H9 (cell line): ENCODE measurements at regions not wholly inside any gene's neighbourhood (a gene's known extent, or its start where the extent isn't known, plus 50 kb on each side); places are given as distances from the start of the nearest gene placed in this dataset.

Experiments
- DNase-seq: peaks from one replicate; pipeline ENCODE4 v3.0.0-alpha.2; 2017
- H2AFZ ChIP-seq: one replicate; pipeline ENCODE4 v1.6.1; 2013; ENCODE audit warnings: mild to moderate bottlenecking, low read length, control low read depth, moderate library complexity
- H2AK5ac ChIP-seq: 2 replicates; pipeline ENCODE4 v1.6.1; 2013; ENCODE audit warnings: low read length, control low read depth, mixed read lengths; ENCODE audit not compliant: insufficient read length
- H2BK120ac ChIP-seq: one replicate; pipeline ENCODE4 v1.6.1; 2013; ENCODE audit warnings: low read depth, mild to moderate bottlenecking, low read length, control low read depth, inconsistent platforms; ENCODE audit not compliant: poor library complexity, severe bottlenecking
- H2BK12ac ChIP-seq: 2 replicates; pipeline ENCODE4 v1.6.1; 2013; ENCODE audit warnings: low read length, control low read depth, mixed read lengths, low read depth; ENCODE audit not compliant: insufficient read length
- H2BK15ac ChIP-seq: 2 replicates; pipeline ENCODE4 v1.6.1; 2013; ENCODE audit warnings: low read depth, low read length, control low read depth
- H2BK20ac ChIP-seq: one replicate; pipeline ENCODE4 v1.6.1; 2013; ENCODE audit warnings: low read depth, mild to moderate bottlenecking, low read length, control low read depth, inconsistent platforms; ENCODE audit not compliant: poor library complexity, severe bottlenecking
- H2BK5ac ChIP-seq: 2 replicates; pipeline ENCODE4 v1.6.1; 2013; ENCODE audit warnings: low read length, control low read depth, mixed read lengths; ENCODE audit not compliant: insufficient read length
- H3K14ac ChIP-seq: 2 replicates; pipeline ENCODE4 v1.6.1; 2013; ENCODE audit warnings: low read length, control low read depth; ENCODE audit not compliant: insufficient read depth
- H3K18ac ChIP-seq: 2 replicates; pipeline ENCODE4 v1.6.1; 2013; ENCODE audit warnings: low read depth, mild to moderate bottlenecking, mixed read lengths, low read length, control low read depth; ENCODE audit not compliant: insufficient read length
- H3K23ac ChIP-seq: 2 replicates; pipeline ENCODE4 v1.6.1; 2013; ENCODE audit warnings: low read length, control low read depth, mixed read lengths, low read depth; ENCODE audit not compliant: insufficient read length
- H3K23me2 ChIP-seq: 2 replicates; pipeline ENCODE4 v1.6.1; 2013; ENCODE audit warnings: low read depth, mild to moderate bottlenecking, mixed read lengths, low read length, control low read depth; ENCODE audit not compliant: insufficient read length, poor library complexity, severe bottlenecking
- H3K27ac ChIP-seq: 2 replicates; pipeline ENCODE4 v1.5.1; 2013; ENCODE audit warnings: low read length, control low read depth, mixed read lengths, low read depth; ENCODE audit not compliant: insufficient read length
- H3K27me3 ChIP-seq: 2 replicates; pipeline ENCODE4 v1.6.1; 2013; ENCODE audit warnings: low read length, control low read depth, inconsistent platforms; ENCODE audit not compliant: insufficient read depth
- H3K4ac ChIP-seq: 2 replicates; pipeline ENCODE4 v1.6.1; 2013; ENCODE audit warnings: low read depth, mild to moderate bottlenecking, control low read depth, inconsistent platforms, low read length, moderate library complexity
- H3K4me1 ChIP-seq: 2 replicates; pipeline ENCODE4 v1.6.1; 2013; ENCODE audit warnings: low read length, control low read depth, inconsistent platforms; ENCODE audit not compliant: insufficient read depth
- H3K4me2 ChIP-seq: 2 replicates; pipeline ENCODE4 v1.6.1; 2013; ENCODE audit warnings: low read length, control low read depth, mixed read lengths; ENCODE audit not compliant: insufficient read length, insufficient read depth
- H3K56ac ChIP-seq: 2 replicates; pipeline ENCODE4 v1.6.1; 2013; ENCODE audit warnings: low read depth, mild to moderate bottlenecking, mixed read lengths, low read length, control low read depth; ENCODE audit not compliant: insufficient read length
- H3K79me1 ChIP-seq: 2 replicates; pipeline ENCODE4 v1.6.1; 2013; ENCODE audit warnings: low read depth, mild to moderate bottlenecking, moderate library complexity, low read length, control low read depth, inconsistent platforms; ENCODE audit not compliant: insufficient read depth, poor library complexity, severe bottlenecking
- H3K79me2 ChIP-seq: 2 replicates; pipeline ENCODE4 v1.6.1; 2013; ENCODE audit warnings: low read length, control low read depth, inconsistent platforms; ENCODE audit not compliant: insufficient read depth
- H3K9ac ChIP-seq: 2 replicates; pipeline ENCODE4 v1.6.1; 2013; ENCODE audit warnings: low read length, control low read depth, mixed read lengths; ENCODE audit not compliant: insufficient read length; ENCODE audit errors: extremely low read depth
- H3K9me3 ChIP-seq: one replicate; pipeline ENCODE4 v1.6.1; 2013; ENCODE audit warnings: low read depth, low read length, inconsistent platforms; ENCODE audit not compliant: control insufficient read depth
- H3T11ph ChIP-seq: one replicate; pipeline ENCODE4 v1.6.1; 2013; ENCODE audit warnings: mild to moderate bottlenecking, low read length, control low read depth, inconsistent platforms
- H4K20me1 ChIP-seq: one replicate; pipeline ENCODE4 v1.6.1; 2013; ENCODE audit not compliant: control insufficient read depth, insufficient read length, insufficient read depth
- H4K5ac ChIP-seq: 2 replicates; pipeline ENCODE4 v1.6.1; 2013; ENCODE audit warnings: low read depth, mild to moderate bottlenecking, mixed read lengths, low read length, control low read depth; ENCODE audit not compliant: insufficient read length
- H4K8ac ChIP-seq: replicated peaks from 2 replicates; pipeline ENCODE4 v1.6.1; 2013; ENCODE audit warnings: low read length, control low read depth, mixed read lengths, low read depth; ENCODE audit not compliant: insufficient read length
- H4K91ac ChIP-seq: 2 replicates; pipeline ENCODE4 v1.6.1; 2013; ENCODE audit warnings: low read depth, mild to moderate bottlenecking, moderate library complexity, mixed read lengths, low read length, control low read depth; ENCODE audit not compliant: insufficient read length
- H3K27ac Mint-ChIP-seq, 3 experiments: 2 replicates in 2 of 3; 3 replicates in 1 of 3; pipeline ENCODE4 v1.8.0; 2020 to 2021; ENCODE audit warnings: mixed read lengths in 3 of 3, mild to moderate bottlenecking in 1 of 3, moderate library complexity in 1 of 3
- H3K27me3 Mint-ChIP-seq: 2 replicates; pipeline ENCODE4 v1.8.0; 2021; ENCODE audit warnings: low read depth, mild to moderate bottlenecking, moderate library complexity, mixed read lengths
- H3K36me3 Mint-ChIP-seq, 3 experiments: 2 replicates in 2 of 3; 3 replicates in 1 of 3; pipeline ENCODE4 v1.8.0; 2020 to 2021; ENCODE audit warnings: low read depth in 3 of 3, mixed read lengths in 3 of 3; ENCODE audit not compliant: insufficient read depth in 1 of 3
- H3K4me1 Mint-ChIP-seq, 2 experiments: 2 replicates each; pipeline ENCODE4 v1.8.0; 2020; ENCODE audit warnings: mixed read lengths in 2 of 2
- H3K4me3 Mint-ChIP-seq, 2 experiments: 2 replicates in 1 of 2; 3 replicates in 1 of 2; pipeline ENCODE4 v1.8.0; 2020 to 2021; ENCODE audit warnings: mild to moderate bottlenecking in 2 of 2, mixed read lengths in 2 of 2, moderate library complexity in 1 of 2
- H3K9me3 Mint-ChIP-seq, 2 experiments: 2 replicates in 1 of 2; 3 replicates in 1 of 2; pipeline ENCODE4 v1.8.0; 2020; ENCODE audit warnings: mild to moderate bottlenecking in 2 of 2, mixed read lengths in 2 of 2, moderate library complexity in 1 of 2
- WGBS: extraction: QIAGEN DNeasy Blood & Tissue Kit; methylation state at CpG from one replicate; pipeline ENCODE4 v1.1.7; 2013; ENCODE audit warnings: missing lambda C conversion rate, low lambda C conversion rate, mixed read lengths; ENCODE audit not compliant: insufficient read length; ENCODE audit errors: extremely low coverage; 5-methylcytosine and 5-hydroxymethylcytosine counted together
- TF ChIP-seq, protein P1 (sequence below): fragments of 200-600 bp; sonication (generic); conservative IDR thresholded peaks from 3 replicates; pipeline ENCODE4 v1.8.0; 2021; ENCODE audit warnings: antibody characterized with exemption, mild to moderate bottlenecking

DNA sequence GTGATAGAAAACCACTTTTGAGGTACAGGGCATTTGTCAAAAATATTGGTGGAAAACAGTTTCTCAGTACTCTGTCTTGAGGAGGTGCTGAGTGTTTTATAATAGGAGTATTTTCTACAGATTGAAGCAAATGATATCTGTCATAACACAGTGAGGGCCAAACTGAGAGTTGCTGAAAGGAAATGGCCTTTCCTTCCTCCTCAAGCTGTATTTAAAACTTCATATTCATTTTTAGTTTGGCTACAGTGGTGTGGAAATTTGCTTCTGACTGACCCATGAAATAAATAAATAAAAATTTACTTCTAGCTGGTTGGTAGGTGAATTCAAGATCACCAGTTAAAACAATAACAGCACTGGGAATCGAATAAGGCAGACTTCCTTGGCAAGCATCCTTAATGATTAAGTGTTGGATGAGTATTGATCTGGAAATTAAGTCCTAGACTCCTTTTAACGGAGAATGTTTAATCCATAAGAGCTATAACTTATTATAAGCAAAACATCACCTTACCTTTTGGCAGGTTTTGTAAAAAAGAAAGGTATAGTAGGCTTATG, 828.6 kb upstream of the CITED2 start:
- H3K36me3 Mint-ChIP-seq, result peaks cover 0 to 4% (median 0%) of the 10 kb centered on the region in 3 experiments; a peak in 1 of 7 replicates

More for the DNA sequence above, 828.6 kb upstream of the CITED2 start:
- Histone ChIP-seq H4K5ac (no peak overlapping the region), H3K4me1 (no peaks in the 10 kb centered on the region), H3K4ac (no peak overlapping the region), H2AK5ac (no peak overlapping the region), H3K14ac (no peak overlapping the region), H3K18ac (no peak overlapping the region), H4K8ac (no peak overlapping the region), H3K9ac (no peak overlapping the region), H3K23ac (no peak overlapping the region), H3K27me3 (no peaks in the 10 kb centered on the region), H3K56ac (no peak overlapping the region), H2BK12ac (no peak overlapping the region), H2AFZ (no peak overlapping the region), H3K79me1 (no peaks in the 10 kb centered on the region), H3K27ac (no peak overlapping the region), H2BK15ac (no peak overlapping the region), H3K4me2 (no peak overlapping the region), H3K79me2 (no peaks in the 10 kb centered on the region), H2BK20ac (no peak overlapping the region), H3K9me3 (no peaks in the 10 kb centered on the region), H4K20me1 (no peaks in the 10 kb centered on the region), H3T11ph (no peak overlapping the region), H2BK5ac (no peak overlapping the region), H3K23me2 (no peaks in the 10 kb centered on the region), H2BK120ac (no peak overlapping the region), H4K91ac (no peak overlapping the region)
- Mint-ChIP-seq H3K27me3 (no peaks in the 10 kb centered on the region), H3K4me3 (no peak overlapping the region), H3K4me1 (no peaks in the 10 kb centered on the region), H3K27ac (no peak overlapping the region), H3K9me3 (peaks cover 0 to 3% of the 10 kb centered on the region in 2 experiments; a peak in 3 of 5 replicates)
- WGBS, result no CpG with 5 or more reads among the region's 2 CpGs
- DNase-seq, result no peak
- TF ChIP-seq, protein P1, sequence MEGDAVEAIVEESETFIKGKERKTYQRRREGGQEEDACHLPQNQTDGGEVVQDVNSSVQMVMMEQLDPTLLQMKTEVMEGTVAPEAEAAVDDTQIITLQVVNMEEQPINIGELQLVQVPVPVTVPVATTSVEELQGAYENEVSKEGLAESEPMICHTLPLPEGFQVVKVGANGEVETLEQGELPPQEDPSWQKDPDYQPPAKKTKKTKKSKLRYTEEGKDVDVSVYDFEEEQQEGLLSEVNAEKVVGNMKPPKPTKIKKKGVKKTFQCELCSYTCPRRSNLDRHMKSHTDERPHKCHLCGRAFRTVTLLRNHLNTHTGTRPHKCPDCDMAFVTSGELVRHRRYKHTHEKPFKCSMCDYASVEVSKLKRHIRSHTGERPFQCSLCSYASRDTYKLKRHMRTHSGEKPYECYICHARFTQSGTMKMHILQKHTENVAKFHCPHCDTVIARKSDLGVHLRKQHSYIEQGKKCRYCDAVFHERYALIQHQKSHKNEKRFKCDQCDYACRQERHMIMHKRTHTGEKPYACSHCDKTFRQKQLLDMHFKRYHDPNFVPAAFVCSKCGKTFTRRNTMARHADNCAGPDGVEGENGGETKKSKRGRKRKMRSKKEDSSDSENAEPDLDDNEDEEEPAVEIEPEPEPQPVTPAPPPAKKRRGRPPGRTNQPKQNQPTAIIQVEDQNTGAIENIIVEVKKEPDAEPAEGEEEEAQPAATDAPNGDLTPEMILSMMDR, result no peak
